Rectal smooth muscle tissue (tissue), 1 donor: ENCODE measurements at regions not wholly inside any gene's neighbourhood (a gene's known extent, or its start where the extent isn't known, plus 50 kb on each side); places are given as distances from the start of the nearest gene placed in this dataset.

Source experiments
- H3K27ac ChIP-seq: one replicate; pipeline ENCODE4 v1.7.0; 2013; ENCODE audit warnings: low read depth, low read length, inconsistent platforms
- H3K27me3 ChIP-seq: one replicate; pipeline ENCODE4 v1.7.0; 2013; ENCODE audit warnings: low read length; ENCODE audit not compliant: control insufficient read depth, insufficient read depth
- H3K36me3 ChIP-seq: one replicate; pipeline ENCODE4 v1.7.0; 2013; ENCODE audit warnings: low read length; ENCODE audit not compliant: control insufficient read depth, insufficient read depth
- H3K4me1 ChIP-seq: one replicate; pipeline ENCODE4 v1.7.0; 2013; ENCODE audit warnings: low read length; ENCODE audit not compliant: control insufficient read depth, insufficient read depth
- H3K4me3 ChIP-seq: one replicate; pipeline ENCODE4 v1.7.0; 2013; ENCODE audit warnings: low read length
- H3K9ac ChIP-seq: one replicate; pipeline ENCODE4 v1.7.0; 2013; ENCODE audit warnings: low read length

GRCh38 chr13:90389537-90389936 lies 958.0 kb upstream of the MIR17HG start:
- Histone ChIP-seq H3K4me1 (no peaks in the 10 kb centered on the region), H3K4me3 (no peak overlapping the region), H3K27ac (no peak overlapping the region), H3K36me3 (no peaks in the 10 kb centered on the region), H3K9ac (no peak overlapping the region), H3K27me3 (no peaks in the 10 kb centered on the region)

GRCh38 chr13:90393408-90393807 lies 954.1 kb upstream of the MIR17HG start:
- Histone ChIP-seq H3K4me3 (no peak overlapping the region), H3K9ac (no peak overlapping the region), H3K27ac (no peak overlapping the region), H3K4me1 (no peaks in the 10 kb centered on the region), H3K36me3 (no peaks in the 10 kb centered on the region), H3K27me3 (no peaks in the 10 kb centered on the region)

- Histone ChIP-seq H3K9ac (no peak overlapping the region), H3K27me3 (no peaks in the 10 kb centered on the region), H3K36me3 (no peaks in the 10 kb centered on the region), H3K27ac (no peak overlapping the region), H3K4me1 (no peaks in the 10 kb centered on the region), H3K4me3 (no peak overlapping the region)
Measured at GRCh38 chr13:90395348-90395747, 952.1 kb upstream of the MIR17HG start.

DNA sequence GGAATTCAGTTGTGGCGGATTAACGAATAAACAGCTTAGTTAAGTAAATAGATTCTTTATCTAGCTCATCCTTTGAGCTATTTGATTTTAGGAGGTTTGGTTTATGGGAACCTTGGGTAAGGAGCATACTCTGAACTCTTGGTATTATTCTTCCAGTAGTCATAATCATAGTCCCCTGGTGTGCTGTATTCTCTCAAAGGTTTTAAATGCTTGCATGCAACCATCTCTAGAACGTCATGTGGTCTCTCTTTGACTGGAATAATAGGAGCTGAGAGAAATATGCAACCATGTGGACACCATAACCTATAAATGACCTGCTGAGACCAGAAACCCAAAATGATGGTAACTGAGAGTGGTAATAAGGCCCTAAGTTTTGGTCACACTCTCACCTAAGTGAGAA lies 951.6 kb upstream of the MIR17HG start:
- Histone ChIP-seq H3K4me3 (no peak overlapping the region), H3K36me3 (no peaks in the 10 kb centered on the region), H3K27ac (no peak overlapping the region), H3K9ac (no peak overlapping the region), H3K4me1 (no peaks in the 10 kb centered on the region), H3K27me3 (no peaks in the 10 kb centered on the region)

DNA sequence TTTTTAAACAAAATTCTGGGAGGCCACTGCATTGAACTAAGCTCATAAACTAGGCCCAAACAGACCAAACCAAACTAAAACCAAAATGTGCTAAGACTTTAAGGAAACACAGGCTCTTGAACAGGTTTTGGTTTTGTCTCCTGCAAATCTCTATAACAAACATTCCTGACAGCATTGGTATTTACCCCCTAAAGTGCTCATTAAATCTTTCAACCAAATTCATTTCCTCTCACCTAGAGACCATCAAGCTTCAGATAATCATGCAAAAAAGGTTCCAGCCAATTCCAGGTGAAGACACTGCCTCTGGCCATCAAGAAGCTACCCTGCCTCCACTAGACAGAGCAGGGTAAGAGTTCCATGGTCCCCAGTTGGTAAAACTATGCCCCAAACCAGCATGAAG lies 951.2 kb upstream of the MIR17HG start:
- Histone ChIP-seq H3K36me3 (no peaks in the 10 kb centered on the region), H3K9ac (no peak overlapping the region), H3K27me3 (no peaks in the 10 kb centered on the region), H3K4me1 (no peaks in the 10 kb centered on the region), H3K27ac (no peak overlapping the region), H3K4me3 (no peak overlapping the region)

- Histone ChIP-seq H3K27me3 (no peaks in the 10 kb centered on the region), H3K27ac (no peak overlapping the region), H3K9ac (no peak overlapping the region), H3K36me3 (no peaks in the 10 kb centered on the region), H3K4me3 (no peak overlapping the region), H3K4me1 (no peaks in the 10 kb centered on the region)
Measured at GRCh38 chr13:90397503-90397902, 950.0 kb upstream of the MIR17HG start.

DNA sequence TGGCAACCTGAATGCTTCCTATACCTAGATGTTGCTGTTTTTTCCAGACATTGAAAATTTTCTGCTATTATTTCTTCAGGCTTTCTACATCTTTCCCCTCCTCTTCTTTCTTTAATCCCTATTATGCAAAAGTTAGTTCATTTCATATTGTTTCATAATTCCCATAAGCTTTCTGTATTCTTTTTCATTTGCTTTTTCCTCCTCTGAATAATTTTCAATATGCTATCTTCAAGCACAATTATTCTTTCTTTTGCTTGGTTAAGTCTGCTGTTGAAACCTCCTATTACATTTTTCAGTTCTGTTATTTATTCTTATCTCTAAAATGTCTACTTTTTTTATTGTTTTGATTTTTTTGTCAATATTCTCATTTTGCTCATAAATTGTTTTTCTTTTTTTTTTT lies 947.1 kb upstream of the MIR17HG start:
- H3K27me3 ChIP-seq, result no peaks in the 10 kb centered on the region
- H3K4me1 ChIP-seq, result no peaks in the 10 kb centered on the region
- no peak overlapping the region for H3K4me3 ChIP-seq
- no peak overlapping the region for H3K27ac ChIP-seq
- no peaks in the 10 kb centered on the region for H3K36me3 ChIP-seq
- no peak overlapping the region for H3K9ac ChIP-seq

DNA sequence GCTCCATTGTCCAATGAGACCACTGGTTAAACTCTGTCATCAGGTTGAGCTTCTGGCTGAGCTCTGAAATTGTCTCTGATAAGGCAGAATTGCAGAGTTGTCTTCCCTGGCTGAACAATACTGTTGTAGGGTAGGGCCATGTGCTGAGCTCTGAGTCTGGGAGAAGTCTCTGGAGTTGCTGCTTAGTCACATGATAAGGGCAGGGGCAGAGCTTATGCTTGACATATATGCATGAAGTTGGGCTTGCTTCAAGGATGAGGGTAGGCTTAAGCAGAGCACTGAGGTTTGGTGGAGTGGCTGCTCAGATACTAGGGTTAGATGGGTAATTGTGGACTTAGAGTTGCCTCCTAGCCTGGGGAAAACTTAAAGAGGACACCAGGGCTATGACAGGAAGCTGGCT lies 946.3 kb upstream of the MIR17HG start:
- no peak overlapping the region for H3K27ac ChIP-seq
- no peaks in the 10 kb centered on the region for H3K36me3 ChIP-seq

GRCh38 chr13:90402102-90402501 lies 945.4 kb upstream of the MIR17HG start:
- H3K4me3 ChIP-seq, result no peak overlapping the region
- no peaks in the 10 kb centered on the region for H3K27me3 ChIP-seq
- H3K9ac ChIP-seq, result no peak overlapping the region
- no peak overlapping the region for H3K27ac ChIP-seq
- no peaks in the 10 kb centered on the region for H3K36me3 ChIP-seq
- H3K4me1 ChIP-seq, result no peaks in the 10 kb centered on the region

More for the DNA sequence above, 946.3 kb upstream of the MIR17HG start:
- H3K9ac ChIP-seq, result no peak overlapping the region
- H3K27me3 ChIP-seq, result no peaks in the 10 kb centered on the region
- no peak overlapping the region for H3K4me3 ChIP-seq
- H3K4me1 ChIP-seq, result no peaks in the 10 kb centered on the region

- Histone ChIP-seq H3K9ac (no peak overlapping the region), H3K4me1 (no peaks in the 10 kb centered on the region), H3K27me3 (no peaks in the 10 kb centered on the region)
Measured at GRCh38 chr13:90402613-90403012, 944.9 kb upstream of the MIR17HG start.

GRCh38 chr13:90403330-90404082 lies 944.0 kb upstream of the MIR17HG start:
- H3K36me3 ChIP-seq, result no peaks in the 10 kb centered on the region
- H3K4me3 ChIP-seq, result no peak overlapping the region
- H3K9ac ChIP-seq, result no peak overlapping the region
- no peaks in the 10 kb centered on the region for H3K4me1 ChIP-seq
- no peak overlapping the region for H3K27ac ChIP-seq
- H3K27me3 ChIP-seq, result no peaks in the 10 kb centered on the region

More at GRCh38 chr13:90402613-90403012, 944.9 kb upstream of the MIR17HG start:
- no peak overlapping the region for H3K27ac ChIP-seq
- H3K36me3 ChIP-seq, result no peaks in the 10 kb centered on the region
- H3K4me3 ChIP-seq, result no peak overlapping the region

DNA sequence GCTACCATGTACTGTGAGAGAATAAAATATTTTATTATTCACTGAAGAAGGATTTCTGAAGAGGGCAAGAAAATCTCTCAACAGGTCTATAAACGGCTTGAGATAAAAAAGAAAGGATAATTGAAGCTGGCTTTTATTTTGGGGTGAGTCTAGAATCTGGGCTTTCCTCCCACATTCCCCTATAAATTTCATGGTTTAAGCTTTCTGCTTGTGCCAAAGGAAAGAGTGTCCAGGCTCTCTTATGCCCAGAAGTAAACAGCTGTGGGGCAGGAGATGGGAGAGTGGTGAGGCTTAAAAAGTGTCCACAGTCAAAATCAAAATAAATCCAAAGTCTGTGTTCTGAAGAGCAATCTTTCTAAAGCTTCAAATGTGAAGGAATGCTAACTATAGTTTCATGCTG lies 942.2 kb upstream of the MIR17HG start:
- Histone ChIP-seq H3K4me1 (no peaks in the 10 kb centered on the region), H3K9ac (no peak overlapping the region), H3K27me3 (no peaks in the 10 kb centered on the region), H3K27ac (no peak overlapping the region), H3K36me3 (no peaks in the 10 kb centered on the region), H3K4me3 (no peak overlapping the region)

DNA sequence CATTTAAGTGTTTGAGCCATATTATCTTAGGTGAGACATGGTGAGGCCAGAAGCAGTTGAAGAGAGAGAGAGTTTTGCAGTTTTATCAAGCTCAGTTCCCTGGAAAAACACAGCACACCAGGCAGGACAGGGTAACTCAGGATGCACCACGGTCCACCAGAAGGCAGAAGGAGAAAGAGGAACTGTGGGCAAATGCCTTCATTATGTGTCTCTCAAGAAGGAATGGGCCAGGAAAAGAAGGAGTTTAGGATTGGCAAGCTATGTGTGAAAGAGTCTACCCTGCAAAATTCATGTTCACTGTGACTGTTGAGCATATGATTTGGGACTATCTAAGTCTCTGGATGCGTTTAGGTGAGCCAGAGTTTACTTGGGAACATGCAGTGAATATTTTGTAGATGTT lies 934.5 kb upstream of the MIR17HG start:
- Histone ChIP-seq H3K36me3 (no peaks in the 10 kb centered on the region), H3K9ac (no peak overlapping the region), H3K27me3 (no peaks in the 10 kb centered on the region), H3K27ac (no peak overlapping the region), H3K4me3 (no peak overlapping the region), H3K4me1 (no peaks in the 10 kb centered on the region)
